Endothelial cell of umbilical vein (primary cell): ENCODE measurements at regions not wholly inside any gene's neighbourhood (a gene's known extent, or its start where the extent isn't known, plus 50 kb on each side); places are given as distances from the start of the nearest gene placed in this dataset.

Experiments
- BruUV-seq: library from RNA; stranded (reverse); fragments of 400-500 nt; replicated peaks from 2 replicates; lab custom pipeline; 2021; lab: Mats Ljungman, UMichigan
- CTCF ChIA-PET: fragments of 300-600, 350-600 bp; sonication (Branson Sonifier 250); formaldehyde crosslinking; loops from one replicate; lab custom pipeline; 2021; ENCODE audit warnings: antibody characterized with exemption, inconsistent platforms; lab: Charles Lee
- POLR2A ChIA-PET: fragments of 300-600, 350-600 bp; sonication (Branson Sonifier 250); formaldehyde crosslinking; loops from one replicate; lab custom pipeline; 2021; ENCODE audit warnings: antibody characterized with exemption, inconsistent platforms; lab: Charles Lee
- DNase-seq: peaks from one replicate; pipeline ENCODE4 v3.0.0-alpha.2; 2011; ENCODE audit warnings: low read depth, low spot score
- FAIRE-seq: peaks from 2 replicates; lab custom pipeline; 2011; peaks lifted over from hg19 to GRCh38; lab: Jason Lieb, UNC
- H2AFZ ChIP-seq: 2 replicates; pipeline ENCODE4 v1.6.0; 2012; ENCODE audit warnings: low read depth, low read length, control low read depth, inconsistent platforms
- H3K27ac ChIP-seq: 2 replicates; pipeline ENCODE4 v1.5.1; 2011; ENCODE audit warnings: low read depth, mild to moderate bottlenecking, control low read depth, low read length, moderate library complexity; ENCODE audit not compliant: insufficient read depth
- H3K27me3 ChIP-seq, 2 experiments: 2 replicates each; pipeline versions ENCODE4 v1.6.0 to v1.6.1; 2011; ENCODE audit warnings: low read length in 2 of 2, mixed read lengths in 1 of 2; ENCODE audit not compliant: control insufficient read depth in 2 of 2, insufficient read depth in 2 of 2
- H3K36me3 ChIP-seq, 2 experiments: 2 replicates in 1 of 2; 3 replicates in 1 of 2; pipeline ENCODE4 v1.5.1; 2011; ENCODE audit warnings: low read length in 2 of 2, mild to moderate bottlenecking in 1 of 2, moderate library complexity in 1 of 2; ENCODE audit not compliant: control insufficient read depth in 2 of 2, insufficient read depth in 2 of 2; ENCODE audit errors: extremely low read depth in 1 of 2
- H3K4me1 ChIP-seq: 3 replicates; pipeline ENCODE4 v1.5.1; 2011; ENCODE audit warnings: mild to moderate bottlenecking, low read length; ENCODE audit not compliant: control insufficient read depth, insufficient read depth; ENCODE audit errors: extremely low read depth
- H3K4me2 ChIP-seq: 2 replicates; pipeline ENCODE4 v1.6.1; 2011; ENCODE audit warnings: low read length, control low read depth, mixed read lengths; ENCODE audit not compliant: insufficient read depth
- H3K4me3 ChIP-seq, 3 experiments: fragments of 200-600 bp in 1 of 3; sonication (generic), shearing (Covaris generic) in 1 of 3; replicated peaks in 1 of 3; 2 replicates each; pipeline ENCODE4 v1.5.1; 2011 to 2016; ENCODE audit warnings: control low read depth in 3 of 3, low read length in 3 of 3, mild to moderate bottlenecking in 2 of 3, inconsistent platforms in 1 of 3, low read depth in 1 of 3, moderate library complexity in 1 of 3; ENCODE audit not compliant: insufficient read depth in 1 of 3
- H3K79me2 ChIP-seq: 2 replicates; pipeline ENCODE4 v1.6.0; 2012; ENCODE audit warnings: low read length, inconsistent platforms; ENCODE audit not compliant: control insufficient read depth, insufficient read depth
- H3K9ac ChIP-seq: replicated peaks from 2 replicates; pipeline ENCODE3; 2011; ENCODE audit warnings: low read length, control low read depth; ENCODE audit not compliant: insufficient read depth; ENCODE audit errors: extremely low read depth
- H3K9me1 ChIP-seq: replicated peaks from 3 replicates; pipeline ENCODE4 v1.6.0; 2011; ENCODE audit warnings: mild to moderate bottlenecking, low read length; ENCODE audit not compliant: control insufficient read depth, insufficient read depth; ENCODE audit errors: extremely low read depth
- H3K9me3 ChIP-seq: replicated peaks from 2 replicates; pipeline ENCODE4 v1.5.1; 2012; ENCODE audit warnings: low read length, inconsistent platforms; ENCODE audit not compliant: control insufficient read depth, insufficient read depth
- H4K20me1 ChIP-seq: replicated peaks from 2 replicates; pipeline ENCODE3; 2011; ENCODE audit warnings: mild to moderate bottlenecking, low read length; ENCODE audit not compliant: control insufficient read depth, insufficient read depth; ENCODE audit errors: extremely low read depth
- EZH2 ChIP-seq: IDR thresholded peaks from 2 replicates; pipeline ENCODE4 v1.6.1; 2012; ENCODE audit warnings: borderline replicate concordance, low read depth, mild to moderate bottlenecking, moderate library complexity, low read length, inconsistent platforms; ENCODE audit not compliant: severe bottlenecking
- FOS ChIP-seq: IDR thresholded peaks from 2 replicates; pipeline ENCODE4 v1.6.1; 2011; ENCODE audit warnings: mild to moderate bottlenecking, low read length, moderate library complexity, borderline replicate concordance; ENCODE audit not compliant: insufficient read depth
- GATA2 ChIP-seq: IDR thresholded peaks from 2 replicates; pipeline ENCODE4 v1.7.0; 2011; ENCODE audit warnings: low read depth, mild to moderate bottlenecking, moderate library complexity, mixed read lengths, low read length; ENCODE audit not compliant: insufficient read length, insufficient read depth
- JUN ChIP-seq: IDR thresholded peaks from 2 replicates; pipeline ENCODE4 v1.6.1; 2011; ENCODE audit warnings: borderline replicate concordance, low read depth; ENCODE audit not compliant: insufficient read length, insufficient read depth
- MYC ChIP-seq: IDR thresholded peaks from one replicate; pipeline ENCODE4 v1.6.1; 2011; ENCODE audit warnings: mild to moderate bottlenecking, low read depth, low read length
- POLR2A ChIP-seq: IDR thresholded peaks from 2 replicates; pipeline ENCODE4 v1.6.1; 2012; ENCODE audit warnings: low read depth, mild to moderate bottlenecking, control low read depth, low read length
- POLR2AphosphoS5 ChIP-seq: IDR thresholded peaks from 2 replicates; pipeline ENCODE4 v1.6.1; 2012; ENCODE audit warnings: low read depth, mild to moderate bottlenecking, control low read depth, low read length, moderate library complexity; ENCODE audit not compliant: insufficient read depth
- dilution Hi-C: fragments of 300-500 bp; cut with MboI; formaldehyde crosslinking; loops from one replicate; pipeline ENCODE4 v1.15.0; 2019; ENCODE audit warnings: low sequenced_read_pairs; ENCODE audit not compliant: extremely low pct_ligation_motif_present
- intact Hi-C: fragments of 100-400 bp; cut with micrococcal nuclease; formaldehyde crosslinking; loops from one replicate; pipeline ENCODE4 v1.10.0; 2022
- TF ChIP-seq, protein P1 (sequence below), 2 donors: IDR thresholded peaks; 1 replicate in 1 of 2; 2 replicates in 1 of 2; pipeline ENCODE4 v1.5.1; 2011; ENCODE audit warnings: low read length in 2 of 2, mild to moderate bottlenecking in 2 of 2, moderate library complexity in 2 of 2, control low read depth in 1 of 2, inconsistent platforms in 1 of 2, low read depth in 1 of 2; ENCODE audit not compliant: insufficient read depth in 1 of 2; ENCODE audit errors: extremely low read depth in 1 of 2
- TF ChIP-seq, protein P2 (sequence below): IDR thresholded peaks from 2 replicates; pipeline ENCODE4 v1.6.1; 2011; ENCODE audit not compliant: insufficient read depth, insufficient read length

DNA sequence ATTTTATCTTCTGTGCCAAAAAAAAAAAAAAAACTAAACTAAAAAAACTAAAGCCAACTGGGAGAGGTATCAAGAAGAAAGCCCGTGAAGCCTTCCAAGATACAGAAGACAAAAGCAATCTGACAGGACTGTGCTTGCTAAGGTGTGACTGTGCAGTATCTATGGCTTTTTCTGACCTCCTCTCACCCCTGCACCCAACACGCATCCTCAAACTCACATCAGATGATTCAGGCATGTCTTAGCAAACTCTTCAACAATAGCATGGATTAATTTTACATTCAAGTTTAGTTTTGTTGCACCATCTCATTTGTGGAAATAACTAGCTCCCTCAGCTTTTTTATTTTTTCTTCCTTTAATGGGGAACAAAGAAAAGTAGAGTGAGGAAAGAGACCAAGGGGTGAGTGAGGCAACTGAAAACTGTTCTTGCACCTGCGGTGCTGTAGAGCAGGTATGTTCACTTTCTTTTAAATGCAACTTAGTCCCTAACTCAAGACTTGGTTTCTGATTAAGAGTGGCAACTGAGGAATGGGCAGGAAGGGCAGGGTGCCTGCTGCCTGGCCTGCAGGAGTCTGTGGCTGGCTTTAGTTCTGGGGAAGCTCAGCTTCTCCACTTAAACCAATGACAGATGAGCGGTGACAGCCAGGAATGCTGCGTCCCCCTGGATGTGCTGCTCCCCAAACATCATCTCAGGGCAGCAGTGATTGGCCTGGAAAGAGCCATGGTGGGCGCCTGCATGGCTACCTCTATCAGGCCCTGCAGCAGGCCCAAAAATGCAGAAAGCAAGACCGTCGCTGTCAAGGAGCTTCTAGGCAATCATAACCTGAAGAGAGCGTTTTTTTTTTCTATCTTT is 71.3 kb upstream of the LRRC8B start:
- no peak overlapping the region for H3K27ac ChIP-seq
- FAIRE-seq (peak; percentile 37), DNase-seq (no peak)
- no peaks in the 10 kb centered on the region for H3K79me2 ChIP-seq
- no peaks in the 10 kb centered on the region for H3K9me1 ChIP-seq
- no peak overlapping the region for H3K4me2 ChIP-seq
- no peaks in the 10 kb centered on the region for H4K20me1 ChIP-seq
- no peak overlapping the region for H3K4me3 ChIP-seq
- intact Hi-C loops (no loop called here), dilution Hi-C loops (no loop called here)
- no peaks in the 10 kb centered on the region for H3K4me1 ChIP-seq
- BruUV-seq, result no TSS peak
- H3K27me3 ChIP-seq, result peaks cover 0 to 7% of the 10 kb centered on the region in 2 experiments
- no peak overlapping the region for H3K9ac ChIP-seq
- POLR2A ChIA-PET, result no interaction called here
- no peaks in the 10 kb centered on the region for H3K9me3 ChIP-seq
- H2AFZ ChIP-seq, result no peak overlapping the region
- CTCF ChIA-PET, result interaction anchor here (1.0 to 2.2 kb wide), 6 partner anchors 145 to 483 kb away, joined by 4 to 21 read pairs (median 8); no protein-coding TSS in a partner anchor
- TF ChIP-seq MYC (no peak), JUN (no peak), POLR2A (no peak), POLR2AphosphoS5 (no peak), FOS (no peak), GATA2 (no peak), EZH2 (no peak)
- TF ChIP-seq, protein P1, sequence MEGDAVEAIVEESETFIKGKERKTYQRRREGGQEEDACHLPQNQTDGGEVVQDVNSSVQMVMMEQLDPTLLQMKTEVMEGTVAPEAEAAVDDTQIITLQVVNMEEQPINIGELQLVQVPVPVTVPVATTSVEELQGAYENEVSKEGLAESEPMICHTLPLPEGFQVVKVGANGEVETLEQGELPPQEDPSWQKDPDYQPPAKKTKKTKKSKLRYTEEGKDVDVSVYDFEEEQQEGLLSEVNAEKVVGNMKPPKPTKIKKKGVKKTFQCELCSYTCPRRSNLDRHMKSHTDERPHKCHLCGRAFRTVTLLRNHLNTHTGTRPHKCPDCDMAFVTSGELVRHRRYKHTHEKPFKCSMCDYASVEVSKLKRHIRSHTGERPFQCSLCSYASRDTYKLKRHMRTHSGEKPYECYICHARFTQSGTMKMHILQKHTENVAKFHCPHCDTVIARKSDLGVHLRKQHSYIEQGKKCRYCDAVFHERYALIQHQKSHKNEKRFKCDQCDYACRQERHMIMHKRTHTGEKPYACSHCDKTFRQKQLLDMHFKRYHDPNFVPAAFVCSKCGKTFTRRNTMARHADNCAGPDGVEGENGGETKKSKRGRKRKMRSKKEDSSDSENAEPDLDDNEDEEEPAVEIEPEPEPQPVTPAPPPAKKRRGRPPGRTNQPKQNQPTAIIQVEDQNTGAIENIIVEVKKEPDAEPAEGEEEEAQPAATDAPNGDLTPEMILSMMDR (IDR thresholded peaks at IDR 0.05; ENCODE audit: extremely low read depth in 1 of 2, insufficient read depth in 1 of 2, low read depth in 1 of 2, low read length in 2 of 2), result no peak
- TF ChIP-seq, protein P2, sequence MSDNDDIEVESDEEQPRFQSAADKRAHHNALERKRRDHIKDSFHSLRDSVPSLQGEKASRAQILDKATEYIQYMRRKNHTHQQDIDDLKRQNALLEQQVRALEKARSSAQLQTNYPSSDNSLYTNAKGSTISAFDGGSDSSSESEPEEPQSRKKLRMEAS, result no peak
- H3K36me3 ChIP-seq, result no peaks in the 10 kb centered on the region
